ENCODE measurements at regions not wholly inside any gene's neighbourhood (a gene's known extent, or its start where the extent isn't known, plus 50 kb on each side); places are given as distances from the start of the nearest gene placed in this dataset.
"Not testable (repeated sequence)": the region's sequence is repeated elsewhere in the genome, so short reads cannot be mapped to it uniquely, and the experiment has no call there.

- not testable (repeated sequence) for H3K4me3 ChIP-seq; ATAC-seq (ENCODE audit: low FRiP score in 2 of 2); H3K9me3 ChIP-seq; H3K27me3 ChIP-seq; H3K4me1 ChIP-seq; DNase-seq; H3K27ac ChIP-seq; H3K36me3 ChIP-seq
Measured at GRCh38 chr7:76854631-76855030, 177.5 kb downstream of the SPDYE17 start.

- not testable (repeated sequence) for ATAC-seq (ENCODE audit: low FRiP score in 2 of 2); H3K27ac ChIP-seq; DNase-seq; H3K4me1 ChIP-seq; H3K36me3 ChIP-seq; H3K9me3 ChIP-seq; H3K27me3 ChIP-seq; H3K4me3 ChIP-seq
- 67% methylated on average over 6 of the region's 6 CpGs for WGBS, 2 donors
Measured at GRCh38 chr7:76852787-76853584, 179.2 kb downstream of the SPDYE17 start.

- 83 to 100% methylated on average over 1 of the region's 1 CpG for WGBS, 2 donors
- not testable (repeated sequence) for H3K27ac ChIP-seq; H3K4me3 ChIP-seq; H3K9me3 ChIP-seq; DNase-seq; ATAC-seq (ENCODE audit: low FRiP score in 2 of 2); H3K4me1 ChIP-seq; H3K36me3 ChIP-seq; H3K27me3 ChIP-seq
Measured at GRCh38 chr7:76852362-76852761, 179.8 kb downstream of the SPDYE17 start.

- H3K9me3 ChIP-seq; H3K4me1 ChIP-seq; H3K4me3 ChIP-seq; H3K27ac ChIP-seq; H3K36me3 ChIP-seq; H3K27me3 ChIP-seq; ATAC-seq (ENCODE audit: low FRiP score in 2 of 2); DNase-seq: not testable (repeated sequence)
- WGBS, 2 donors: 88% methylated on average over 4 of the region's 5 CpGs; no CpG with 5 or more reads in 1 of the 2 donors
Measured at GRCh38 chr7:76851617-76852016, 180.5 kb downstream of the SPDYE17 start.

GRCh38 chr7:76849887-76850563 lies 182.1 kb downstream of the SPDYE17 start:
- not testable (repeated sequence) for DNase-seq; H3K4me3 ChIP-seq; H3K9me3 ChIP-seq; H3K27ac ChIP-seq; H3K36me3 ChIP-seq; ATAC-seq (ENCODE audit: low FRiP score in 2 of 2); H3K27me3 ChIP-seq; H3K4me1 ChIP-seq
- WGBS, 2 donors: 84 to 89% methylated on average over 2 of the region's 2 CpGs

- H3K27me3 ChIP-seq; H3K27ac ChIP-seq; DNase-seq; H3K4me3 ChIP-seq; H3K9me3 ChIP-seq; H3K4me1 ChIP-seq; ATAC-seq (ENCODE audit: low FRiP score in 2 of 2); H3K36me3 ChIP-seq: not testable (repeated sequence)
- 86 to 93% methylated on average over 3 of the region's 3 CpGs for WGBS, 2 donors
Measured at GRCh38 chr7:76839879-76840278, 192.3 kb downstream of the SPDYE17 start.

GRCh38 chr7:76839214-76839613 lies 192.9 kb downstream of the SPDYE17 start:
- H3K27me3 ChIP-seq; H3K4me1 ChIP-seq; H3K36me3 ChIP-seq; H3K4me3 ChIP-seq; H3K9me3 ChIP-seq; DNase-seq; ATAC-seq (ENCODE audit: low FRiP score in 2 of 2); H3K27ac ChIP-seq: not testable (repeated sequence)
- 93% methylated on average over 1 of the region's 1 CpG for WGBS, 2 donors

GRCh38 chr7:76838357-76838756 lies 193.8 kb downstream of the SPDYE17 start:
- H3K9me3 ChIP-seq; H3K36me3 ChIP-seq; H3K27me3 ChIP-seq; H3K4me1 ChIP-seq; DNase-seq; H3K27ac ChIP-seq; ATAC-seq (ENCODE audit: low FRiP score in 2 of 2); H3K4me3 ChIP-seq: not testable (repeated sequence)
- 69 to 82% methylated on average over 1 of the region's 1 CpG for WGBS, 2 donors

- H3K27ac ChIP-seq; H3K36me3 ChIP-seq; H3K27me3 ChIP-seq; H3K4me3 ChIP-seq; ATAC-seq (ENCODE audit: low FRiP score in 2 of 2); H3K4me1 ChIP-seq; DNase-seq; H3K9me3 ChIP-seq: not testable (repeated sequence)
- 76 to 85% methylated on average over 3 of the region's 3 CpGs for WGBS, 2 donors
Measured at GRCh38 chr7:76829233-76829632, 202.2 kb upstream of the POMZP3 start.

GRCh38 chr7:76826181-76826580 lies 199.1 kb upstream of the POMZP3 start:
- not testable (repeated sequence) for H3K27me3 ChIP-seq; H3K4me3 ChIP-seq; ATAC-seq (ENCODE audit: low FRiP score in 2 of 2); DNase-seq; H3K9me3 ChIP-seq; H3K4me1 ChIP-seq; H3K27ac ChIP-seq; H3K36me3 ChIP-seq
- WGBS, 2 donors: 95 to 96% methylated on average over 4 of the region's 4 CpGs

- WGBS, 2 donors: 80 to 90% methylated on average over 1 to 4 of the region's 4 CpGs
- H3K27ac ChIP-seq; H3K9me3 ChIP-seq; H3K4me3 ChIP-seq; ATAC-seq (ENCODE audit: low FRiP score in 2 of 2); H3K36me3 ChIP-seq; H3K4me1 ChIP-seq; H3K27me3 ChIP-seq: not testable (repeated sequence)
- DNase-seq: peak in 1 of 2 donors; percentile 20
Measured at GRCh38 chr7:76809856-76810255, 182.8 kb upstream of the POMZP3 start.

GRCh38 chr7:76807588-76808100 lies 180.6 kb upstream of the POMZP3 start:
- H3K36me3 ChIP-seq; H3K9me3 ChIP-seq; H3K27ac ChIP-seq; H3K27me3 ChIP-seq; DNase-seq; H3K4me1 ChIP-seq; ATAC-seq (ENCODE audit: low FRiP score in 2 of 2); H3K4me3 ChIP-seq: not testable (repeated sequence)
- WGBS, 2 donors: 67 to 90% methylated on average over 3 of the region's 3 CpGs

- not testable (repeated sequence) for DNase-seq; H3K9me3 ChIP-seq; ATAC-seq (ENCODE audit: low FRiP score in 2 of 2); H3K27me3 ChIP-seq; H3K36me3 ChIP-seq; H3K4me3 ChIP-seq; H3K27ac ChIP-seq; H3K4me1 ChIP-seq
Measured at GRCh38 chr7:76806460-76806859, 179.4 kb upstream of the POMZP3 start.
